ENCODE measurements at regions not wholly inside any gene's neighbourhood (a gene's known extent, or its start where the extent isn't known, plus 50 kb on each side); places are given as distances from the start of the nearest gene placed in this dataset.

DNA sequence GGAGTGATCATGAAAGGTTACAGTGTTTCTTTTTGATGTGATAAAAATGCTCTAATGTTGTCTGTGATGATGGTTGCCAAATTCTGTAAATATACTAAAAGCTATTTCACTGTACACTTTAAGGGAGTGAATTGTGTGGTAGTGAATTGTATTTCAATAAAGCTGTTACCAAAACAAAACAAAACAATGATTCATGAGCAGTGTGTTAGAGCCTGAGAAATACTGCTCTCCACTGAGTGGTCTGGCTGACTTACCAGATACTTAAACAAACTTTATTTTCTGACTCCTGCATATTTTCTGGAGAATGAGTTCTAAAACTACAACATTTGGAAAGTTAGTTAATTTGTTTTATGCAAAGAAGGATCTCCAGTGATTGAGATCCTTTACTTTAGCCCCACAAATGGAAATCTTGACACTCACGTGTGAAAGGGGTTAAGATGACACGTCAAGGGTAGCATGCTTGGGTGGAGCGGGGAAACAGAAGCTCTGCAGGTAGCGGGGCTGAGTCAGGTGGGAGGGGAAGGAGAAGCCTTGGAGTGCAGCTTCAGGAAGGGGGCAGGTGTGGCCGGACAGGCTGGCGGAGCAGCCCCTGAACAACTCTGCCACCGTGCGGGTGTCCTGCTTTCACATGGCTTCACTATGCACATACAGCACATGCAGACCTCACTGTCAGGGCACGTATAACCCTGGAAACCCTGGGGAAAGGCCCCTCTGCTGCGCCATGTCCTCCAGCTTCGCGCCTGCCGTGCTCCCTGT is 256.7 kb downstream of the IRX1 start:
- no peak overlapping the region for H3K27ac Mint-ChIP-seq
- no peak for DNase-seq
- TF ChIP-seq, protein P1, sequence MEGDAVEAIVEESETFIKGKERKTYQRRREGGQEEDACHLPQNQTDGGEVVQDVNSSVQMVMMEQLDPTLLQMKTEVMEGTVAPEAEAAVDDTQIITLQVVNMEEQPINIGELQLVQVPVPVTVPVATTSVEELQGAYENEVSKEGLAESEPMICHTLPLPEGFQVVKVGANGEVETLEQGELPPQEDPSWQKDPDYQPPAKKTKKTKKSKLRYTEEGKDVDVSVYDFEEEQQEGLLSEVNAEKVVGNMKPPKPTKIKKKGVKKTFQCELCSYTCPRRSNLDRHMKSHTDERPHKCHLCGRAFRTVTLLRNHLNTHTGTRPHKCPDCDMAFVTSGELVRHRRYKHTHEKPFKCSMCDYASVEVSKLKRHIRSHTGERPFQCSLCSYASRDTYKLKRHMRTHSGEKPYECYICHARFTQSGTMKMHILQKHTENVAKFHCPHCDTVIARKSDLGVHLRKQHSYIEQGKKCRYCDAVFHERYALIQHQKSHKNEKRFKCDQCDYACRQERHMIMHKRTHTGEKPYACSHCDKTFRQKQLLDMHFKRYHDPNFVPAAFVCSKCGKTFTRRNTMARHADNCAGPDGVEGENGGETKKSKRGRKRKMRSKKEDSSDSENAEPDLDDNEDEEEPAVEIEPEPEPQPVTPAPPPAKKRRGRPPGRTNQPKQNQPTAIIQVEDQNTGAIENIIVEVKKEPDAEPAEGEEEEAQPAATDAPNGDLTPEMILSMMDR (IDR thresholded peaks at IDR 0.05): no peak
- H3K4me3 Mint-ChIP-seq: no peak overlapping the region
- peaks cover 55% of the 10 kb centered on the region for H3K9me3 Mint-ChIP-seq
- no peaks in the 10 kb centered on the region for H3K27me3 Mint-ChIP-seq (ENCODE audit: insufficient read depth)
- H3K36me3 Mint-ChIP-seq (ENCODE audit: low read depth): no peaks in the 10 kb centered on the region
- no peaks in the 10 kb centered on the region for H3K4me1 Mint-ChIP-seq (ENCODE audit: low read depth)

GRCh38 chr5:3853362-3853761 is 257.7 kb downstream of the IRX1 start:
- no peak for DNase-seq
- Mint-ChIP-seq H3K36me3 (ENCODE audit: low read depth) (no peaks in the 10 kb centered on the region), H3K27ac (no peak overlapping the region), H3K27me3 (ENCODE audit: insufficient read depth) (no peaks in the 10 kb centered on the region), H3K9me3 (peaks cover 58% of the 10 kb centered on the region), H3K4me1 (ENCODE audit: low read depth) (no peaks in the 10 kb centered on the region), H3K4me3 (no peak overlapping the region)
- TF ChIP-seq, protein P1 (IDR thresholded peaks at IDR 0.05): no peak

GRCh38 chr5:3854188-3854821 is 258.7 kb downstream of the IRX1 start:
- H3K4me3 Mint-ChIP-seq: no peak overlapping the region

DNA sequence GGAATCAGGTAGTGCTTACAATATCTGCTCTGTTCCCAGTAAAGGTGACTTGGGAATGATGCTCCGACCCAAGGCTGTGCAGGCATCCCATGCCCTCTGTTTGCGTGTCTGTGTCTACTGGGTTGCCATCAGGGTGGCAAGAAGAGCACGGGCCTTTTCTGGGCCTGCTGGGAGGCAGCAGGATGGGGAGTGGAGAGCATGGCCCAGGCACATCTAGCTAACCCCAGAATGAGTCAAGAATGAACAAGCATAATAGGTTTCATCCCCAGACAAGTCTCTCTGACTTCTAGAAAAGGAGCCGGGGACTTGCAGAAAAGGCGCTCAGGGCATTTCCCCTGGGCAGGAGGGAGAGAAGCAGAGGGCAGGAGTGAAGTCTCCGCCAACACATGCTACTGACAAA is 260.4 kb downstream of the IRX1 start:
- Mint-ChIP-seq H3K27me3 (ENCODE audit: insufficient read depth) (no peaks in the 10 kb centered on the region), H3K36me3 (ENCODE audit: low read depth) (no peaks in the 10 kb centered on the region), H3K4me1 (ENCODE audit: low read depth) (no peaks in the 10 kb centered on the region), H3K9me3 (peaks cover 58% of the 10 kb centered on the region), H3K27ac (no peak overlapping the region), H3K4me3 (no peak overlapping the region)
- TF ChIP-seq, protein P1 (IDR thresholded peaks at IDR 0.05): no peak
- no peak for DNase-seq

More at GRCh38 chr5:3854188-3854821, 258.7 kb downstream of the IRX1 start:
- peaks cover 58% of the 10 kb centered on the region for H3K9me3 Mint-ChIP-seq
- TF ChIP-seq, protein P1 (IDR thresholded peaks at IDR 0.05): no peak
- H3K36me3 Mint-ChIP-seq (ENCODE audit: low read depth): no peaks in the 10 kb centered on the region
- H3K4me1 Mint-ChIP-seq (ENCODE audit: low read depth): no peaks in the 10 kb centered on the region
- no peaks in the 10 kb centered on the region for H3K27me3 Mint-ChIP-seq (ENCODE audit: insufficient read depth)
- H3K27ac Mint-ChIP-seq: no peak overlapping the region
- no peak for DNase-seq

DNA sequence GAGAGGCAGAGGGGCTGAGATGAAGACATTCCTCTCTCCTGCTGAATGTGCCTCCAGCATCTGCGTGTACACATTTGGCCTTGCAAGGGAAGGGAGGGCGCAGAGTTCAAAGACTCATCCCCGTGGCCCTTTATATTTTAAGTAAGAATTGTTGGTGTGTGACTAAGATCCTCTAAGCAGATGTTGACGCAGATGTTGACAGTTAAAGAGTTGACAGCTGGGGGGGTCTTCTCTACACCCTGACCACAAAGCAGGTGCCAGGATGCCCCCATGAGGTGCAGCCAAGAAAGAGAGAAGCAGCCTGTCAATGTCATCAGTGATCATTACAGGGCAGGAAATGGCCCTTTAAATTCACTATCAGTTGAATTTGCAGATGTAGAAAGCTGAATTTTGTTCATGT is 262.9 kb downstream of the IRX1 start:
- TF ChIP-seq, protein P1 (IDR thresholded peaks at IDR 0.05): no peak
- Mint-ChIP-seq H3K27ac (no peak overlapping the region), H3K9me3 (peaks cover 57% of the 10 kb centered on the region), H3K4me1 (ENCODE audit: low read depth) (no peaks in the 10 kb centered on the region), H3K36me3 (ENCODE audit: low read depth) (no peaks in the 10 kb centered on the region), H3K27me3 (ENCODE audit: insufficient read depth) (no peaks in the 10 kb centered on the region; the same call in 1 of the 2 replicates), H3K4me3 (no peak overlapping the region)
- DNase-seq: no peak
